Activated CD4-positive, alpha-beta memory T cell treated with anti-CD3 and anti-CD28 coated beads for 36 hours (primary cell): ENCODE measurements at regions not wholly inside any gene's neighbourhood (a gene's known extent, or its start where the extent isn't known, plus 50 kb on each side); places are given as distances from the start of the nearest gene placed in this dataset.

ENCODE experiments used
- CTCF ChIA-PET: fragments of 350-600 bp; sonication (Branson Sonifier 250); formaldehyde crosslinking; loops from one replicate; lab custom pipeline; 2021; ENCODE audit warnings: antibody characterized with exemption, inconsistent platforms; lab: Charles Lee
- POLR2A ChIA-PET: fragments of 350-600 bp; sonication (Branson Sonifier 250); formaldehyde crosslinking; loops from one replicate; lab custom pipeline; 2021; ENCODE audit warnings: antibody characterized with exemption; lab: Charles Lee
- DNase-seq: peaks from one replicate; pipeline ENCODE4 v3.0.0-alpha.2; 2020
- H3K27ac Mint-ChIP-seq: one replicate; pipeline ENCODE4 v1.8.0; 2021; ENCODE audit warnings: mixed read lengths
- H3K27me3 Mint-ChIP-seq: one replicate; pipeline ENCODE4 v1.8.0; 2021; ENCODE audit warnings: mixed read lengths
- H3K36me3 Mint-ChIP-seq: one replicate; pipeline ENCODE4 v1.8.0; 2021; ENCODE audit warnings: mixed read lengths
- H3K4me1 Mint-ChIP-seq: one replicate; pipeline ENCODE4 v1.8.0; 2021; ENCODE audit warnings: low read depth, mixed read lengths
- H3K4me3 Mint-ChIP-seq: one replicate; pipeline ENCODE4 v1.8.0; 2021; ENCODE audit warnings: mild to moderate bottlenecking, mixed read lengths
- H3K9me3 Mint-ChIP-seq: one replicate; pipeline ENCODE4 v1.8.0; 2021; ENCODE audit warnings: mixed read lengths
- intact Hi-C: fragments of 100-400 bp; cut with micrococcal nuclease; formaldehyde crosslinking; loops from one replicate; pipeline ENCODE4 v1.15.1; 2023

DNA sequence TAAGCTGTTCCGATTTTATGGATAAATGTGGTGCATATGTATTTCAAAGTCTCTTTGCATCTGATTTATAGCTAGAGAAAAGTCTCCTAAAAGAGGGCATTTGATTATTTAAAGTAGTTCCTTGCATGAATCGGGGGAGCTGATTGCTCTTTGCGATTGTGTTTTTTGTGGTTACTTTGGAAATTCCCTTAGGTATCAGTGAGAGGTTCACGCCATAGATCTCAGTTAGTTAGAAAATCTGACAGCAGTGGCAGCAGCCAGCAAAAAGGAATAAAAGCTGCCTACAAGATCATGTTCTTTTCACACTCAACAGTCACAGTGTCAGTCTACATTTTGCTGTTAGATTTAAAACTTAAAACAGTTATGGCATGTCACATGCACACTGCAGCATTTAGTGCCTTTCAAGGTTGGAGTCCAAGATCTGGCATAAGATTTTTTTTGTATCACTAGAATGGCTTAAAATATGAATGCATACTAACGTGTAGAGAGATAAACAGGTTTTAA is 436.5 kb upstream of the PCDH20 start:
- H3K9me3 Mint-ChIP-seq = no peaks in the 10 kb centered on the region
- no peak for DNase-seq
- H3K4me1 Mint-ChIP-seq = no peaks in the 10 kb centered on the region
- no peaks in the 10 kb centered on the region for H3K27me3 Mint-ChIP-seq
- no peak overlapping the region for H3K4me3 Mint-ChIP-seq
- intact Hi-C loops = no loop called here
- POLR2A ChIA-PET = no interaction called here
- no peak overlapping the region for H3K27ac Mint-ChIP-seq
- H3K36me3 Mint-ChIP-seq = no peaks in the 10 kb centered on the region
- CTCF ChIA-PET = no interaction called here

DNA sequence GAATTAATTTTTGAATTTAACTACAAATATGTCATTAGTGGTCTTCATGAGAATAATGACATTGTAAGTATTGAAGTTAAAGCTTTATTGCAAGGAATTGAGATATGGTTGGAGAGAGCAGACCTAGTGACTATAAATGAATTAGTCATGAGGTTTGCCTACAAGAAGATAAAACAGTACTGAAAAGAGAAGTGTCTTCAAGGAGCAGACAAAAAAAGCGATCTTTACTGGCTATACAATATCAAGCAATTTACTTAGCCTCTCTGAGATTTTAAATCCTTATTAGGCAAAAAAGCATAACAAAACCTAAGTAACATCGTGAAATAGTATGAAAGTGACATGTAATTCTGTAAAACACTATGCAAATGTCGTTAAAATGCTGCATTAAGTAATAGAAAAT is 435.1 kb upstream of the PCDH20 start:
- H3K27me3 Mint-ChIP-seq = no peaks in the 10 kb centered on the region
- H3K4me3 Mint-ChIP-seq = no peak overlapping the region
- no peaks in the 10 kb centered on the region for H3K4me1 Mint-ChIP-seq
- intact Hi-C loops = no loop called here
- no peaks in the 10 kb centered on the region for H3K9me3 Mint-ChIP-seq
- CTCF ChIA-PET = no interaction called here
- DNase-seq = no peak
- H3K36me3 Mint-ChIP-seq = no peaks in the 10 kb centered on the region
- POLR2A ChIA-PET = no interaction called here
- no peak overlapping the region for H3K27ac Mint-ChIP-seq

DNA sequence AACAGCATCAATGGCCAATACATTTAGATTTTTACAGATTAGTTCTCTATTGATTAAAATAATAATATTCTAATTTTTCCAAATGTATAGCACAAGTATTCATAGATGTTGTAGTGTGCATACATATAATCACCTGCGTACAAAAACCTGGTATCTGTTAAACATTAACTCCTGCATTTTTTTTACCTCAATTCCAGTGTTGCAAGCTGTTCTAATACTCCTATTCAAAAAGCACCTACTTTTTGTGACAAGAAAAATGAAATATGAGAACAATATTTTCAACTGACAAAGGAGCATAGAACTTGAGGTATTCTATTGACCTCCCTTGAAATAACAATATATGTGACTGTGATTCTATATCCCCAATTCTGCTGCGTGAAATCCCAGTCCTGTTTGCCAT is 422.9 kb upstream of the PCDH20 start:
- intact Hi-C loops = no loop called here
- H3K36me3 Mint-ChIP-seq = no peaks in the 10 kb centered on the region
- no peaks in the 10 kb centered on the region for H3K4me1 Mint-ChIP-seq
- peaks cover 4% of the 10 kb centered on the region for H3K9me3 Mint-ChIP-seq
- no peak for DNase-seq
- no peaks in the 10 kb centered on the region for H3K27me3 Mint-ChIP-seq
- H3K27ac Mint-ChIP-seq = no peak overlapping the region
- CTCF ChIA-PET = no interaction called here
- POLR2A ChIA-PET = no interaction called here
- H3K4me3 Mint-ChIP-seq = no peak overlapping the region

DNA sequence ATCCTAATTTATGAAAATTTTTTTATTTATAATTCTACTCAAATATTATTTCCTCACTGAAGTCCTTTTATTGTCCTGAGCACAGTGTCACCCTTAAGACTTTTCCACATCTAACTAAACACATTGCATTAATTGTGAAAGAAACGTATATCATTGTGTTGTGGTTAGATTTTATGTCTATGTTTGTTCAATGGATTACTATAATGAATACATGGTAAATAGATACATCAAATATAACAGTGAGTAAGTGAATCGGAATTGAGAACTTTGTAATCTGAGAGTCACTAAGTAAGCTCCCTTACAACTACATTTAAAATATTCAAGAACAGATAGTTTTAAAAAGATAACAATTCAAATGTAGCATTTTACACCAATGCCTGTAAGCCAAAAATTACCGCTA is 417.6 kb upstream of the PCDH20 start:
- no peak for DNase-seq
- CTCF ChIA-PET = no interaction called here
- H3K4me1 Mint-ChIP-seq = no peaks in the 10 kb centered on the region
- no peak overlapping the region for H3K4me3 Mint-ChIP-seq
- H3K27me3 Mint-ChIP-seq = no peaks in the 10 kb centered on the region
- no peaks in the 10 kb centered on the region for H3K36me3 Mint-ChIP-seq
- intact Hi-C loops = no loop called here
- POLR2A ChIA-PET = no interaction called here
- peaks cover 7% of the 10 kb centered on the region for H3K9me3 Mint-ChIP-seq
- H3K27ac Mint-ChIP-seq = no peak overlapping the region

DNA sequence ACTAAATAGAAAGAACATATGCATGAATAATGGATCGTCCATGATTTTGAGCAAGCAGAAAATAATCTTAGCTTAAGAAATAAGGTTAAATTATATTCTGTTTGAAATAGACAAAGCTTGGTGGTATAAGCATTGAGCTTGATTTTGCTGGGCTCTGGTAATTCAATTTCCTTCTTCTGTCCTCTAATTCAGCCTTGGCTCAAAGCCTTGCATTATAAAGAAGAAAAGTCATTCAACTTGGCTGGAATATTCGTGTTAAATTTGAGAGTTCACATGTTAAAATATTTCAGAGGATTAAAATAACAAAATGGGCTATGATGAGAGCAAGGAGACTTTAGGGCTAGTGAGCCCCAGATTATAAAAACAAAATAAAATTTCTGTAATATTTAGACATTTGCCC is 415.4 kb upstream of the PCDH20 start:
- intact Hi-C loops = no loop called here
- POLR2A ChIA-PET = no interaction called here
- CTCF ChIA-PET = no interaction called here
- H3K9me3 Mint-ChIP-seq = peaks cover 7% of the 10 kb centered on the region
- no peak overlapping the region for H3K4me3 Mint-ChIP-seq
- DNase-seq = no peak
- H3K27ac Mint-ChIP-seq = no peak overlapping the region
- no peaks in the 10 kb centered on the region for H3K27me3 Mint-ChIP-seq
- H3K4me1 Mint-ChIP-seq = no peaks in the 10 kb centered on the region
- no peaks in the 10 kb centered on the region for H3K36me3 Mint-ChIP-seq

DNA sequence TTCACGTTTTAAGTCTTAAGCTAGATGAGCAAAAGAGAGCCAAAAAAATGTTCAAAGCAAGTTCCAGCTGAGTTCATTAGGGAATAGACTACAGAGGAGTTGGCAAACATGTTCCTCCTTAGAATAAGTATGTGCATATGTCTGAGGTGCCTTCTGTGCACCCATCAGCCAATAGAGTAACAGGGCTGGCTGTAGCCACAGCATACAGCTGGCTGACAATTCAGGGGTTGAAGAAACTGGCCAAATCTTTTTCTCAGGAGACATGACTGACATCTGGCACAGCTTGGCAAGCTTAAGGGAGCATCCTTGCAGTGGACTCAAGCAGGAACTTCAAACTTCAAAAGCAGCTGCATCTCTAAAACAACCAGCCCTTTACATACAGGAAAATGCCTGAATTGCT is 414.8 kb upstream of the PCDH20 start:
- H3K9me3 Mint-ChIP-seq = peaks cover 7% of the 10 kb centered on the region
- intact Hi-C loops = no loop called here
- H3K4me3 Mint-ChIP-seq = no peak overlapping the region
- H3K27ac Mint-ChIP-seq = no peak overlapping the region
- H3K27me3 Mint-ChIP-seq = no peaks in the 10 kb centered on the region
- ChIA-PET POLR2A (no interaction called here), CTCF (no interaction called here)
- no peaks in the 10 kb centered on the region for H3K4me1 Mint-ChIP-seq
- DNase-seq = no peak
- no peaks in the 10 kb centered on the region for H3K36me3 Mint-ChIP-seq

DNA sequence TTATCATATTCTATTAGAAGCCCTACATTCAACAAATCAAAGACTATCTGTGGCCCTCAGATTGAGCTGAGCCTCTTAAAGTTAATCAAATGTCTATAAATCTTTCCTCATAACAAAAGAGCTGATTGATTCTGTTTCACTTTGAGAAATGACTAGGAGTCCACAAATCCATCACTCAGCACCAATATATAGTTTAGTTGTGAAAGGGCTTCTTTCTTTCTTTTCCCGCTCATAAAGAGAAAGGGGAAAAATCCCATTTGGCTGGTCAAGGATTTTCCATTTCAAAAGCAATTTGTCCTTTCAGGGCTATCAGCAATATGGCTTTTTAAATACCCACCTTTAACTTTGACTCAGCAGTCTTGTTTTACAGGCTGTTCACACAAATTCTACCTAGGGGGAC is 408.5 kb upstream of the PCDH20 start:
- H3K9me3 Mint-ChIP-seq = peaks cover 2% of the 10 kb centered on the region
- no peaks in the 10 kb centered on the region for H3K36me3 Mint-ChIP-seq
- ChIA-PET POLR2A (no interaction called here), CTCF (no interaction called here)
- intact Hi-C loops = no loop called here
- DNase-seq = no peak
- H3K27ac Mint-ChIP-seq = no peak overlapping the region
- H3K27me3 Mint-ChIP-seq = no peaks in the 10 kb centered on the region
- H3K4me1 Mint-ChIP-seq = no peaks in the 10 kb centered on the region
- no peak overlapping the region for H3K4me3 Mint-ChIP-seq

DNA sequence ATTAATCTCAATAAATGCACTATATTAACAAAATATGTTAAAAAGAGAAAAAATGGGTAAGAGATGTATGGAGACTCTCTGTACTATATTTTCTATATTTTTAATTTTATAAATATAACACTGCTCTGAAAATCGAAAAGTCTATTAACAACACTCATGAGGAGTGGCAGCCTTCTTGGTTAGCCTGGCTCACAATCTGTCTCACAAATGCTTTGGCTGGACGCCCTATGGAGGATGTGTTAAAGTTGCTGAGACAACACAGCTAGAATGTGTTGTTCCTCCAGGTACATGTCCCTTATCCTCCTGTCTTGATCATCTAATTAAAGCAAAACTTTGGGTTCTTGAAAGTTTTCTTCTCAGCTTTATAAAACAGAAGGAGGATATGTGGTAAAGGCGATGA is 396.6 kb upstream of the PCDH20 start:
- Mint-ChIP-seq H3K4me3 (no peak overlapping the region), H3K9me3 (peaks cover 23% of the 10 kb centered on the region), H3K4me1 (no peaks in the 10 kb centered on the region), H3K27ac (no peak overlapping the region), H3K36me3 (no peaks in the 10 kb centered on the region), H3K27me3 (no peaks in the 10 kb centered on the region)
- DNase-seq = no peak
- POLR2A ChIA-PET = no interaction called here
- CTCF ChIA-PET = no interaction called here
- intact Hi-C loops = no loop called here

DNA sequence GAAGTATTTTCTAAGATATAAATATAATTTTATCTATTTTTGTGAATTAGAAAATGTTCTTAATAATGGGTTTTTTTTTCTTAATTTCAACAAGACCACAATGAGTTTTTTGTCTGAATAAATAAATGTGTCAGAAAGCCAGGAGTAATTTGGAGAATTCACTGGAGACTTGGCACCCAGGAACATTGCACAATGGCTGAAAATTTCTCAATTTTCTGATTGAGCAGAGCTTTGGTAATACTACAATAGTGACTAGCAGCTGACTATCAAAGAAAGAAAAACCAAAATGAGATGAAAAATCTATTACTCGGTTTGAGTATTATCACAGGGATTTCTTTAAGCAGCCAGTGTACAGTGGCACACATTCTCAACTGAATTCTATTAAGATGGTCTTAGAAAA is 394.4 kb upstream of the PCDH20 start:
- no peaks in the 10 kb centered on the region for H3K4me1 Mint-ChIP-seq
- intact Hi-C loops = no loop called here
- DNase-seq = no peak
- H3K9me3 Mint-ChIP-seq = peaks cover 14% of the 10 kb centered on the region
- ChIA-PET POLR2A (no interaction called here), CTCF (no interaction called here)
- H3K36me3 Mint-ChIP-seq = no peaks in the 10 kb centered on the region
- no peaks in the 10 kb centered on the region for H3K27me3 Mint-ChIP-seq
- no peak overlapping the region for H3K27ac Mint-ChIP-seq
- H3K4me3 Mint-ChIP-seq = no peak overlapping the region

DNA sequence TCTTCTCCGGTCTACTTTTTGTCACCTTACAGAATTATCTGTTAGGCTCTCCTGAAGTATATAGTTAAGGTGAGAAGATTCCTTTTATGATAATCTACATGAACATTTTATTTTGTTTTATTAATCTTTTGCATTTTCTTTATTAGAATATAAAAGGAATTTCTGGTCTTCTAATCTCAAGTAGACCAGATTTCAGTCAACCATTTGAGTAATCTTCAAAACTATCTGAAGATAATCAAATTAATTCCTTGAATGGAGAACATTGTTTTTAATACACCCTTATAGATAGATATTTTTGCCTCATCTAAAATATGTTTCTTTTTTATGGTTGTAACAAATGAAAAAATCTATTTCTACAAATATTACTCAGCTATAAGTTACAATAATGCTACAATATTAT is 381.7 kb upstream of the PCDH20 start:
- POLR2A ChIA-PET = no interaction called here
- no peak for DNase-seq
- H3K27me3 Mint-ChIP-seq = no peaks in the 10 kb centered on the region
- no peaks in the 10 kb centered on the region for H3K4me1 Mint-ChIP-seq
- intact Hi-C loops = no loop called here
- H3K9me3 Mint-ChIP-seq = peaks cover 6% of the 10 kb centered on the region
- H3K27ac Mint-ChIP-seq = no peak overlapping the region
- CTCF ChIA-PET = no interaction called here
- H3K36me3 Mint-ChIP-seq = no peaks in the 10 kb centered on the region
- H3K4me3 Mint-ChIP-seq = no peak overlapping the region

DNA sequence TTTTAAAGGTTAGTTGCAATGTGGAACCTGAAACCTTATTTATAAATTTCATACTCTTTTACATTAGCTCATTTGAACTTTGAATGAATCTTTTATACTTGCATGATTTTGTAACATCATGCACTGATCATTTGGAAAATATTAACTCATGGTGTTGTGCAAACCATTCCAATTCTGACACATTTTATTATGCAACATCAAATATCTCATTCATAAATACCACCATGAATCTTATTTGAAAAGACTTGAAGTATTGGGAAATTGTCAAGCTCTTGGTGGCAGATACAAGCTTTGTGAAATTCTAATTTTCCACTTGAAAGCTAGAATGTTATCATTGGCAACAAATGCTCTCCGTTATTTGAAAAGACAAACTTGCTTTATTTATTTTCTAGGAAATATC is 379.9 kb upstream of the PCDH20 start:
- Mint-ChIP-seq H3K36me3 (no peaks in the 10 kb centered on the region), H3K27me3 (no peaks in the 10 kb centered on the region), H3K27ac (no peak overlapping the region), H3K4me3 (no peak overlapping the region), H3K9me3 (peaks cover 3% of the 10 kb centered on the region), H3K4me1 (no peaks in the 10 kb centered on the region)
- intact Hi-C loops = no loop called here
- POLR2A ChIA-PET = no interaction called here
- DNase-seq = no peak
- CTCF ChIA-PET = no interaction called here

DNA sequence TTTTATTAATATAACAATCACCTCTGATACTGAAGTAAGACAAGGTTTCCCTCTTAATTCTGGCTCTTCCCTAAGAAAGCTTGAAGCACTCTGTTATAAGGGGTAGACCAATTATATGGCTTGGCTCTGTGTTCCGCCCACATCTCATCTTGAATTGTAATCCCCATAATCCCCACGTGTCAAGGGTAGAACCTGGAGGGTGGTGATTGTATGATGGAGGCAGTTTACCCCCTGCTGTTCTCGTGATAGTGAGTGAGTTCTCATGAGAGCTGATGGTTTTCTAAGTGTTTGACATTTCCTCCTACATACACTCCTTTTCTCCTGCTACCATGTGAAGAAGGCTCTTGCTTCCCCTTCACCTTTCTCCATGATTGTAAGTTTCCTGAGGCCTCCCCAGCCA is 363.8 kb upstream of the PCDH20 start:
- no peaks in the 10 kb centered on the region for H3K27me3 Mint-ChIP-seq
- no peaks in the 10 kb centered on the region for H3K36me3 Mint-ChIP-seq
- DNase-seq = no peak
- intact Hi-C loops = no loop called here
- no peak overlapping the region for H3K27ac Mint-ChIP-seq
- peaks cover 16% of the 10 kb centered on the region for H3K9me3 Mint-ChIP-seq
- no peaks in the 10 kb centered on the region for H3K4me1 Mint-ChIP-seq
- CTCF ChIA-PET = no interaction called here
- H3K4me3 Mint-ChIP-seq = no peak overlapping the region
- POLR2A ChIA-PET = no interaction called here

DNA sequence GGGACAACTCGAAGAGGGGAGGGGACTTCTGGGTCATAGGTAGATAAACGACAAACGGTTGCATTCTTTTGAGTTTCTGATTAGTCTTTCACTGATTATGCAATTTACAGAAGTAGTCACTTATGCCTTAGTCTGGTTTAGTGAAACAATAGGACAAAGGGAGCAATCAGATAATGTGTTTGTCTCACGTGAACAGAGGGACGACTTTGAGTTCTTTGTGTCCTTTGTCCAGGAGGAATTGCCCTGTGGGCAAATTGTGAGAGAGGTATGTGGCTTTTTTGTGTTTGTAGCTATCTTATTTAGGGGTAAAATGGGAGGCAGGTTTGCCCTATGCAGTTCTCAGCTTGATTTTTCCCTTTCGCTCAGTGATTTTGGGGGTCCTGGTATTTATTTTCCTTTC is 362.9 kb upstream of the PCDH20 start:
- DNase-seq = no peak
- POLR2A ChIA-PET = no interaction called here
- H3K27ac Mint-ChIP-seq = no peak overlapping the region
- intact Hi-C loops = no loop called here
- peaks cover 16% of the 10 kb centered on the region for H3K9me3 Mint-ChIP-seq
- no peaks in the 10 kb centered on the region for H3K4me1 Mint-ChIP-seq
- no peaks in the 10 kb centered on the region for H3K27me3 Mint-ChIP-seq
- H3K36me3 Mint-ChIP-seq = no peaks in the 10 kb centered on the region
- CTCF ChIA-PET = no interaction called here
- H3K4me3 Mint-ChIP-seq = no peak overlapping the region

DNA sequence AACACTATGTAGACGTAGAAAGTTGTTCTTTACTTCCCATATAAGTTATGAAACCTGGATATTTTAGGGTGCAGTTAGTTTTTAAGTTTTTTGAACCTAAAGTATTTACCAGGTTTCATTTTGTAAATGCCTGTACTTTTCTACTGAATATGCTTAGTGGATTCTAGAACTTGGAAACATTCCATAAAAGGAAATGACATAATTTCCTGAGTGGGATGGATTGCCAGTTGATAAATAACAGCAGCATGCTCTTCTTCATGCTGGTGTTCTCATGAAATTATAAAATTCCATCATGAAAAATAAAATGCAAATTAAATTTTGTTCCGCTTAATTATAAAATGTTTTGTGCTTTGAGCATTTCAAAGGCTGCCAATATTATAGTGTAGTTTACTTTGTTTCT is 362.2 kb upstream of the PCDH20 start:
- ChIA-PET POLR2A (no interaction called here), CTCF (no interaction called here)
- Mint-ChIP-seq H3K27me3 (no peaks in the 10 kb centered on the region), H3K27ac (no peak overlapping the region), H3K36me3 (no peaks in the 10 kb centered on the region), H3K4me3 (no peak overlapping the region), H3K9me3 (peaks cover 13% of the 10 kb centered on the region), H3K4me1 (no peaks in the 10 kb centered on the region)
- intact Hi-C loops = no loop called here
- DNase-seq = no peak
